Nephron (organoid): ENCODE measurements at regions not wholly inside any gene's neighbourhood (a gene's known extent, or its start where the extent isn't known, plus 50 kb on each side); places are given as distances from the start of the nearest gene placed in this dataset.

Source experiments
- H3K27ac Mint-ChIP-seq, 3 experiments: 2 replicates each; pipeline ENCODE4 v1.8.0; 2020; ENCODE audit warnings: mixed read lengths in 3 of 3, mild to moderate bottlenecking in 2 of 3, moderate library complexity in 1 of 3
- H3K27me3 Mint-ChIP-seq: 2 replicates; pipeline ENCODE4 v1.8.0; 2021; ENCODE audit warnings: low read depth, mild to moderate bottlenecking, moderate library complexity, mixed read lengths
- H3K36me3 Mint-ChIP-seq: 2 replicates; pipeline ENCODE4 v1.8.0; 2020; ENCODE audit warnings: low read depth, mixed read lengths
- H3K4me1 Mint-ChIP-seq: 2 replicates; pipeline ENCODE4 v1.8.0; 2020; ENCODE audit warnings: mixed read lengths
- H3K4me3 Mint-ChIP-seq, 3 experiments: 2 replicates each; pipeline ENCODE4 v1.8.0; 2020; ENCODE audit warnings: mild to moderate bottlenecking in 3 of 3, mixed read lengths in 3 of 3, moderate library complexity in 2 of 3
- H3K9me3 Mint-ChIP-seq: 2 replicates; pipeline ENCODE4 v1.8.0; 2020; ENCODE audit warnings: mixed read lengths
- TF ChIP-seq, protein P1 (sequence below), 3 experiments: fragments of 200-600 bp; sonication (generic); IDR thresholded peaks; one replicate each; pipeline ENCODE4 v1.5.0; 2021; ENCODE audit warnings: antibody characterized with exemption in 3 of 3; ENCODE audit not compliant: unreplicated experiment in 3 of 3

GRCh38 chr5:5598547-5599113 lies 176.2 kb downstream of the ICE1 start:
- H3K4me3 Mint-ChIP-seq: no peak overlapping the region
- H3K9me3 Mint-ChIP-seq: no peaks in the 10 kb centered on the region
- TF ChIP-seq, protein P1, sequence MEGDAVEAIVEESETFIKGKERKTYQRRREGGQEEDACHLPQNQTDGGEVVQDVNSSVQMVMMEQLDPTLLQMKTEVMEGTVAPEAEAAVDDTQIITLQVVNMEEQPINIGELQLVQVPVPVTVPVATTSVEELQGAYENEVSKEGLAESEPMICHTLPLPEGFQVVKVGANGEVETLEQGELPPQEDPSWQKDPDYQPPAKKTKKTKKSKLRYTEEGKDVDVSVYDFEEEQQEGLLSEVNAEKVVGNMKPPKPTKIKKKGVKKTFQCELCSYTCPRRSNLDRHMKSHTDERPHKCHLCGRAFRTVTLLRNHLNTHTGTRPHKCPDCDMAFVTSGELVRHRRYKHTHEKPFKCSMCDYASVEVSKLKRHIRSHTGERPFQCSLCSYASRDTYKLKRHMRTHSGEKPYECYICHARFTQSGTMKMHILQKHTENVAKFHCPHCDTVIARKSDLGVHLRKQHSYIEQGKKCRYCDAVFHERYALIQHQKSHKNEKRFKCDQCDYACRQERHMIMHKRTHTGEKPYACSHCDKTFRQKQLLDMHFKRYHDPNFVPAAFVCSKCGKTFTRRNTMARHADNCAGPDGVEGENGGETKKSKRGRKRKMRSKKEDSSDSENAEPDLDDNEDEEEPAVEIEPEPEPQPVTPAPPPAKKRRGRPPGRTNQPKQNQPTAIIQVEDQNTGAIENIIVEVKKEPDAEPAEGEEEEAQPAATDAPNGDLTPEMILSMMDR (IDR thresholded peaks at IDR 0.05; ENCODE audit: unreplicated experiment in 3 of 3): no peak
- no peaks in the 10 kb centered on the region for H3K36me3 Mint-ChIP-seq
- no peaks in the 10 kb centered on the region for H3K27me3 Mint-ChIP-seq
- peaks cover 3% of the 10 kb centered on the region for H3K4me1 Mint-ChIP-seq
- no peak overlapping the region for H3K27ac Mint-ChIP-seq

DNA sequence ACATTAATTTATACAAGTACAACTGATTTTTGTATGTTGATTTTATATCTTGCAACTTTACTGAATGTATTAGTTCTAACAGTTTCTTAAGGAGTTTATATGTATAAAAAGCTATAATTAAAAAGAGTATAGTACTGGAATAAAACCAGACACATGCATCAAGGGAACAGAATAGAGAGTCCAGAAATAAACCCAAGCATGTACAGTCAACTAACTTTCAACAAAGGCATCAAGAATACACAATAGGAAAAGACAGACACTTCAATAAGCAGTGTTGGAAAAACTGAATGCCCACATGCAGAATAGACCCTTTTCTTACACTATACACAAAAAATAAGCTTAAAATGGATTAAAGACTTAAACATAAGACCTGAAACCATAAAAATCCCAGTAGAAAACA lies 170.9 kb downstream of the ICE1 start:
- H3K27ac Mint-ChIP-seq: peak overlapping the region in 1 of 3 experiments; percentile 35
- H3K9me3 Mint-ChIP-seq: peaks cover 4% of the 10 kb centered on the region
- no peaks in the 10 kb centered on the region for H3K36me3 Mint-ChIP-seq
- H3K4me1 Mint-ChIP-seq: peaks cover 12% of the 10 kb centered on the region
- H3K4me3 Mint-ChIP-seq: no peak overlapping the region
- TF ChIP-seq, protein P1 (IDR thresholded peaks at IDR 0.05; ENCODE audit: unreplicated experiment in 3 of 3): no peak
- peaks cover 7% of the 10 kb centered on the region for H3K27me3 Mint-ChIP-seq

DNA sequence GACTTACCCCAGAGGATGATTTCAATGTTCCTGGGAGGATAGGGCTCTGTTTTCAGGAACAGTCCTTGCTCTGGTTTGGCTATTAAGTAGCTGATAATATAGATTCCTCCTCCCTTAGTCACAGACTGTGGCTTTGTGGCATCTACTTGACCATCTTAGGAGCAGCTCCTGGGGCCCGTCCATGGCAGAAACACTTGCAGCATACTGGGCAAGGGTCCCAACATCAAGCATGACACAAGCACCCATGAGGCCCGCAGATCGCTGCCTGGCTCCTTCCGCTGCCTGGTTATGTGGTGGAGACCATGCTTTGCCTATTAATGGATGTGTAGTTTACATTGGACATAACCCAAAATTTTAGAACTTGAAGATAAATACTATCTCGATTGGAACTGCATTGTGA lies 170.1 kb downstream of the ICE1 start:
- TF ChIP-seq, protein P1 (IDR thresholded peaks at IDR 0.05; ENCODE audit: unreplicated experiment in 3 of 3): no peak
- Mint-ChIP-seq H3K4me1 (peaks cover 12% of the 10 kb centered on the region), H3K27ac (peak overlapping the region in 1 of 3 experiments; percentile 31), H3K36me3 (no peaks in the 10 kb centered on the region), H3K9me3 (peaks cover 4% of the 10 kb centered on the region), H3K4me3 (no peak overlapping the region), H3K27me3 (peaks cover 7% of the 10 kb centered on the region)

GRCh38 chr5:5591567-5591966 lies 169.1 kb downstream of the ICE1 start:
- TF ChIP-seq, protein P1 (IDR thresholded peaks at IDR 0.05; ENCODE audit: unreplicated experiment in 3 of 3): no peak
- Mint-ChIP-seq H3K4me3 (no peak overlapping the region), H3K27ac (no peak overlapping the region), H3K27me3 (peaks cover 11% of the 10 kb centered on the region), H3K4me1 (peaks cover 12% of the 10 kb centered on the region), H3K9me3 (peaks cover 4% of the 10 kb centered on the region), H3K36me3 (no peaks in the 10 kb centered on the region)

- no peak overlapping the region for H3K27ac Mint-ChIP-seq
- peaks cover 4% of the 10 kb centered on the region for H3K9me3 Mint-ChIP-seq
- H3K4me3 Mint-ChIP-seq: no peak overlapping the region
- no peaks in the 10 kb centered on the region for H3K36me3 Mint-ChIP-seq
- TF ChIP-seq, protein P1 (IDR thresholded peaks at IDR 0.05; ENCODE audit: unreplicated experiment in 3 of 3): no peak
- peaks cover 11% of the 10 kb centered on the region for H3K27me3 Mint-ChIP-seq
- peaks cover 12% of the 10 kb centered on the region for H3K4me1 Mint-ChIP-seq
Measured at GRCh38 chr5:5589857-5590256, 167.4 kb downstream of the ICE1 start.
